Vagina (tissue), 2 donors: ENCODE measurements at regions not wholly inside any gene's neighbourhood (a gene's known extent, or its start where the extent isn't known, plus 50 kb on each side); places are given as distances from the start of the nearest gene placed in this dataset.

Experiments used
- CTCF ChIP-seq, 3 experiments: fragments of 450-650 bp in 2 of 3; fragments of 200-600 bp in 1 of 3; sonication (generic) in 1 of 3; IDR thresholded peaks; one replicate each; pipeline ENCODE4 v1.5.1; 2017 to 2019; ENCODE audit warnings: antibody characterized with exemption in 3 of 3, mild to moderate bottlenecking in 2 of 3, moderate library complexity in 2 of 3
- POLR2A ChIP-seq, 2 donors: fragments of 450-650 bp; IDR thresholded peaks; one replicate each; pipeline ENCODE4 v1.6.1; 2017; ENCODE audit warnings: antibody characterized with exemption in 2 of 2, mild to moderate bottlenecking in 2 of 2, moderate library complexity in 2 of 2

- no peak for TF ChIP-seq CTCF (IDR thresholded peaks at IDR 0.05)
- TF ChIP-seq POLR2A (IDR thresholded peaks at IDR 0.05), result no peak
Measured at GRCh38 chr13:58406545-58406944, 775.0 kb downstream of the PCDH17 start.
